ENCODE measurements at regions not wholly inside any gene's neighbourhood (a gene's known extent, or its start where the extent isn't known, plus 50 kb on each side); places are given as distances from the start of the nearest gene placed in this dataset.

GRCh38 chr21:27224169-27224568, 257.3 kb upstream of the ADAMTS5 start:
- CTCF ChIA-PET = no interaction called here
- Mint-ChIP-seq H3K4me1 (ENCODE audit: insufficient read depth, unreplicated experiment) (peaks cover 11% of the 10 kb centered on the region), H3K4me3 (ENCODE audit: unreplicated experiment) (no peak overlapping the region), H3K9me3 (ENCODE audit: unreplicated experiment) (no peaks in the 10 kb centered on the region), H3K36me3 (ENCODE audit: insufficient read depth, unreplicated experiment) (no peaks in the 10 kb centered on the region), H3K27me3 (ENCODE audit: insufficient read depth, unreplicated experiment) (no peaks in the 10 kb centered on the region), H3K27ac (ENCODE audit: low read depth, unreplicated experiment) (no peak overlapping the region)
- DNase-seq (ENCODE audit: unreplicated experiment) = no peak
- no TSS peak for BruUV-seq (replicated peaks)
- TF ChIP-seq CTCF (IDR thresholded peaks at IDR 0.05; ENCODE audit: unreplicated experiment) = no peak
- POLR2A ChIA-PET = interaction anchor here (0.6 kb wide), 1 partner anchor 8 kb away, joined by 3 read pairs; no protein-coding TSS in a partner anchor
- intact Hi-C loops (cut with micrococcal nuclease) = no loop called here

DNA sequence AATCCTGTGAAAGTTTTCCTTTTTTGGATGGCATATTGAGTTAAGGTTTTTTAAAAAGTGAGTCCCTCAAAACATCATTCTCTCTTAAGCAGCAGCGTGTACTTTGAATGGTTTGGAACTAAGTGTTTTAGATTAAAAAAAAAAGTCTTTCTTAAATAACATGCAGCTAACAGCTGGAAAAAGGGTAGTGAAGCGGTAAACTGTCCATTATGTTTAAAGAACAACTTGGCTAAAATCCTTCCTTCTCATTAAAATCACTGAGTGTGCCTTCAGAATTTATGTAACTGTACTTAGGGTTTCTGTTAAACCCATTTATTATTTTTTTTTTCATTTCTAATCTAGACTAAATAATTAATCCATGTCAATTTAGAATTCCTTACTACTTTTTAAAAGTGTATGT, 254.2 kb upstream of the ADAMTS5 start:
- intact Hi-C loops (cut with micrococcal nuclease) = no loop called here
- no peak for TF ChIP-seq CTCF (IDR thresholded peaks at IDR 0.05; ENCODE audit: unreplicated experiment)
- BruUV-seq (replicated peaks) = no TSS peak
- ChIA-PET CTCF (no interaction called here), POLR2A (interaction anchor here (2.7 kb wide), 1 partner anchor 174 kb away, joined by 12 read pairs; no protein-coding TSS in a partner anchor)
- Mint-ChIP-seq H3K27me3 (ENCODE audit: insufficient read depth, unreplicated experiment) (no peaks in the 10 kb centered on the region), H3K36me3 (ENCODE audit: insufficient read depth, unreplicated experiment) (no peaks in the 10 kb centered on the region), H3K27ac (ENCODE audit: low read depth, unreplicated experiment) (no peak overlapping the region), H3K4me3 (ENCODE audit: unreplicated experiment) (no peak overlapping the region), H3K9me3 (ENCODE audit: unreplicated experiment) (peaks cover 7% of the 10 kb centered on the region), H3K4me1 (ENCODE audit: insufficient read depth, unreplicated experiment) (peaks cover 16% of the 10 kb centered on the region)
- no peak for DNase-seq (ENCODE audit: unreplicated experiment)

GRCh38 chr21:27220416-27220815, 253.5 kb upstream of the ADAMTS5 start:
- Mint-ChIP-seq H3K9me3 (ENCODE audit: unreplicated experiment) (peaks cover 7% of the 10 kb centered on the region), H3K27me3 (ENCODE audit: insufficient read depth, unreplicated experiment) (no peaks in the 10 kb centered on the region), H3K36me3 (ENCODE audit: insufficient read depth, unreplicated experiment) (no peaks in the 10 kb centered on the region), H3K4me3 (ENCODE audit: unreplicated experiment) (no peak overlapping the region), H3K27ac (ENCODE audit: low read depth, unreplicated experiment) (no peak overlapping the region), H3K4me1 (ENCODE audit: insufficient read depth, unreplicated experiment) (peaks cover 15% of the 10 kb centered on the region)
- ChIA-PET CTCF (interaction anchor here (0.6 kb wide), 1 partner anchor 375 kb away, joined by 3 read pairs; the partner anchor contains the start of gene ADAMTS1), POLR2A (interaction anchor here (2.7 kb wide), 1 partner anchor 173 kb away, joined by 12 read pairs; no protein-coding TSS in a partner anchor)
- intact Hi-C loops (cut with micrococcal nuclease) = no loop called here
- no peak for TF ChIP-seq CTCF (IDR thresholded peaks at IDR 0.05; ENCODE audit: unreplicated experiment)
- BruUV-seq (replicated peaks) = no TSS peak
- DNase-seq (ENCODE audit: unreplicated experiment) = no peak

- no peaks in the 10 kb centered on the region for H3K36me3 Mint-ChIP-seq (ENCODE audit: insufficient read depth, unreplicated experiment)
- H3K27ac Mint-ChIP-seq (ENCODE audit: low read depth, unreplicated experiment) = peak overlapping the region; percentile 83
- TF ChIP-seq CTCF (IDR thresholded peaks at IDR 0.05; ENCODE audit: unreplicated experiment) = no peak
- peaks cover 15% of the 10 kb centered on the region for H3K4me1 Mint-ChIP-seq (ENCODE audit: insufficient read depth, unreplicated experiment)
- ChIA-PET CTCF (interaction anchor here (0.5 to 1.4 kb wide), 5 partner anchors 92 to 1527 kb away, joined by 3 to 5 read pairs (median 3); no protein-coding TSS in a partner anchor), POLR2A (interaction anchor here (0.7 to 2.7 kb wide), 3 partner anchors 8 to 172 kb away, joined by 3 to 12 read pairs (median 3); no protein-coding TSS in a partner anchor)
- DNase-seq (ENCODE audit: unreplicated experiment) = peak; percentile 82
- H3K9me3 Mint-ChIP-seq (ENCODE audit: unreplicated experiment) = peaks cover 7% of the 10 kb centered on the region
- no peaks in the 10 kb centered on the region for H3K27me3 Mint-ChIP-seq (ENCODE audit: insufficient read depth, unreplicated experiment)
- H3K4me3 Mint-ChIP-seq (ENCODE audit: unreplicated experiment) = no peak overlapping the region
- intact Hi-C loops (cut with micrococcal nuclease) = loop anchor here (2.0 kb wide), 1 partner anchor 50 kb away; no protein-coding TSS in a partner anchor
- no TSS peak for BruUV-seq (replicated peaks)
Measured at GRCh38 chr21:27219068-27219467, 252.2 kb upstream of the ADAMTS5 start.

Data from MCF 10A (cell line).